ENCODE measurements at regions not wholly inside any gene's neighbourhood (a gene's known extent, or its start where the extent isn't known, plus 50 kb on each side); places are given as distances from the start of the nearest gene placed in this dataset.

DNA sequence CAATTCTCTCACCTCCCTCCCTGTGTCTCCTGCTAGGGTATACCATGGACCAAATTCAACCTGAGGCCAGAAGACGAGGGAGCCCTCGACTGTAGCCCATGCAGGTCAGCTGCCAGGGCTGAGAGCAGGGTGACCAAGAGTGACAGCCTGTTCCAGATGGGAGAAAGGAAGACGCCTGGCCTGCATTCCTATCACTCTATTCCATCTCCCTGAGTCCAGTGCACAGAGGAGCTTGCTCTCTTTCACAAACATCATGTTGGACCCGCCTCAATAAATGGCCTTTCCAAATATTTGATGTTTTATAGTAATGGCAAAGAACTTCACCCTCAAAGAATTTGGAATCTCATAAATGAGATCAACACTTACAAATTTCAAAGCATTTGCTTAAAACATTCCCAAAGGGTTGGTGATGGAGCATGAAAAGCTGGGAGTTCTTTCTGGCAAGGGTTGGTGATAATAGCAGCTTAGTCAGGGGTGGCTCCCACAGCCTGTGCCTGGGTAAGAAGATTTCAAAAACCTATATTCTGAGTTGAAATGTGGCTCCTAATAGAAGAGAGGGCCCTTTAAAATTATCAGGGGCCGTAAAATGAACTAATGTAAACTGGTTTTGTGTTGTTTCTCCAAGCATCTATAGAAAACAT is 393.1 kb downstream of the EFNA5 start:
- no peak for FAIRE-seq

GRCh38 chr5:107275333-107275732 is 395.4 kb downstream of the EFNA5 start:
- H3K79me2 ChIP-seq (ENCODE audit: insufficient read depth, low read length) = no peaks in the 10 kb centered on the region
- no peaks in the 10 kb centered on the region for H3K4me1 ChIP-seq (ENCODE audit: insufficient read depth, low read length)
- no peaks in the 10 kb centered on the region for H3K36me3 ChIP-seq (ENCODE audit: insufficient read depth, low read length)
- H3K9ac ChIP-seq (ENCODE audit: low read length) = no peak overlapping the region
- no peak overlapping the region for H3K4me3 ChIP-seq (ENCODE audit: insufficient read depth, low read depth, low read length)
- no peaks in the 10 kb centered on the region for H3K27me3 ChIP-seq (ENCODE audit: insufficient read depth, low read length)
- H4K20me1 ChIP-seq (ENCODE audit: insufficient read depth, low read length) = no peaks in the 10 kb centered on the region
- Mint-ChIP-seq H3K4me3 (ENCODE audit: unreplicated experiment) (no peak overlapping the region), H3K9me3 (ENCODE audit: unreplicated experiment) (no peaks in the 10 kb centered on the region), H3K27ac (ENCODE audit: unreplicated experiment) (no peak overlapping the region), H3K36me3 (ENCODE audit: low read depth, unreplicated experiment) (no peaks in the 10 kb centered on the region), H3K4me1 (ENCODE audit: low read depth, unreplicated experiment) (no peaks in the 10 kb centered on the region), H3K27me3 (ENCODE audit: low read depth, unreplicated experiment) (no peaks in the 10 kb centered on the region)
- DNase-seq (ENCODE audit: low read depth) = no peak
- TF ChIP-seq, protein P1, sequence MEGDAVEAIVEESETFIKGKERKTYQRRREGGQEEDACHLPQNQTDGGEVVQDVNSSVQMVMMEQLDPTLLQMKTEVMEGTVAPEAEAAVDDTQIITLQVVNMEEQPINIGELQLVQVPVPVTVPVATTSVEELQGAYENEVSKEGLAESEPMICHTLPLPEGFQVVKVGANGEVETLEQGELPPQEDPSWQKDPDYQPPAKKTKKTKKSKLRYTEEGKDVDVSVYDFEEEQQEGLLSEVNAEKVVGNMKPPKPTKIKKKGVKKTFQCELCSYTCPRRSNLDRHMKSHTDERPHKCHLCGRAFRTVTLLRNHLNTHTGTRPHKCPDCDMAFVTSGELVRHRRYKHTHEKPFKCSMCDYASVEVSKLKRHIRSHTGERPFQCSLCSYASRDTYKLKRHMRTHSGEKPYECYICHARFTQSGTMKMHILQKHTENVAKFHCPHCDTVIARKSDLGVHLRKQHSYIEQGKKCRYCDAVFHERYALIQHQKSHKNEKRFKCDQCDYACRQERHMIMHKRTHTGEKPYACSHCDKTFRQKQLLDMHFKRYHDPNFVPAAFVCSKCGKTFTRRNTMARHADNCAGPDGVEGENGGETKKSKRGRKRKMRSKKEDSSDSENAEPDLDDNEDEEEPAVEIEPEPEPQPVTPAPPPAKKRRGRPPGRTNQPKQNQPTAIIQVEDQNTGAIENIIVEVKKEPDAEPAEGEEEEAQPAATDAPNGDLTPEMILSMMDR (IDR thresholded peaks at IDR 0.05; ENCODE audit: insufficient read depth, low read depth, low read length) = no peak
- no peak for TF ChIP-seq EZH2 (IDR thresholded peaks at IDR 0.05; ENCODE audit: insufficient read depth, low read length)
- H3K4me2 ChIP-seq (ENCODE audit: low read length) = no peak overlapping the region
- no peak for FAIRE-seq
- no peak overlapping the region for H3K27ac ChIP-seq (ENCODE audit: low read depth, low read length)
- H2AFZ ChIP-seq (ENCODE audit: low read depth, low read length) = no peak overlapping the region
- H3K9me3 ChIP-seq (ENCODE audit: insufficient read depth, low read depth, low read length) = no peaks in the 10 kb centered on the region

More for the DNA sequence above, 393.1 kb downstream of the EFNA5 start:
- no peaks in the 10 kb centered on the region for H3K27me3 Mint-ChIP-seq (ENCODE audit: low read depth, unreplicated experiment)
- H3K36me3 Mint-ChIP-seq (ENCODE audit: low read depth, unreplicated experiment) = no peaks in the 10 kb centered on the region
- H3K27ac Mint-ChIP-seq (ENCODE audit: unreplicated experiment) = no peak overlapping the region
- no peaks in the 10 kb centered on the region for H4K20me1 ChIP-seq (ENCODE audit: insufficient read depth, low read length)
- no peak overlapping the region for H3K4me2 ChIP-seq (ENCODE audit: low read length)
- peaks cover 6% of the 10 kb centered on the region for H3K4me1 Mint-ChIP-seq (ENCODE audit: low read depth, unreplicated experiment)
- H3K9me3 Mint-ChIP-seq (ENCODE audit: unreplicated experiment) = no peaks in the 10 kb centered on the region
- no peaks in the 10 kb centered on the region for H3K36me3 ChIP-seq (ENCODE audit: insufficient read depth, low read length)
- H3K27ac ChIP-seq (ENCODE audit: low read depth, low read length) = no peak overlapping the region
- no peak for DNase-seq (ENCODE audit: low read depth)
- H3K9ac ChIP-seq (ENCODE audit: low read length) = no peak overlapping the region
- TF ChIP-seq, protein P1 (IDR thresholded peaks at IDR 0.05; ENCODE audit: insufficient read depth, low read depth, low read length) = no peak
- no peak for TF ChIP-seq EZH2 (IDR thresholded peaks at IDR 0.05; ENCODE audit: insufficient read depth, low read length)
- no peaks in the 10 kb centered on the region for H3K79me2 ChIP-seq (ENCODE audit: insufficient read depth, low read length)
- no peaks in the 10 kb centered on the region for H3K4me1 ChIP-seq (ENCODE audit: insufficient read depth, low read length)
- H3K9me3 ChIP-seq (ENCODE audit: insufficient read depth, low read depth, low read length) = no peaks in the 10 kb centered on the region
- H3K4me3 ChIP-seq (ENCODE audit: insufficient read depth, low read depth, low read length) = no peak overlapping the region
- H3K4me3 Mint-ChIP-seq (ENCODE audit: unreplicated experiment) = no peak overlapping the region
- no peak overlapping the region for H2AFZ ChIP-seq (ENCODE audit: low read depth, low read length)
- no peaks in the 10 kb centered on the region for H3K27me3 ChIP-seq (ENCODE audit: insufficient read depth, low read length)

- no peak overlapping the region for H2AFZ ChIP-seq (ENCODE audit: low read depth, low read length)
- H3K4me1 ChIP-seq (ENCODE audit: insufficient read depth, low read length) = no peaks in the 10 kb centered on the region
- Mint-ChIP-seq H3K36me3 (ENCODE audit: low read depth, unreplicated experiment) (no peaks in the 10 kb centered on the region), H3K9me3 (ENCODE audit: unreplicated experiment) (no peaks in the 10 kb centered on the region), H3K4me1 (ENCODE audit: low read depth, unreplicated experiment) (no peaks in the 10 kb centered on the region), H3K27ac (ENCODE audit: unreplicated experiment) (no peak overlapping the region), H3K27me3 (ENCODE audit: low read depth, unreplicated experiment) (no peaks in the 10 kb centered on the region), H3K4me3 (ENCODE audit: unreplicated experiment) (no peak overlapping the region)
- H3K9me3 ChIP-seq (ENCODE audit: insufficient read depth, low read depth, low read length) = no peaks in the 10 kb centered on the region
- no peak overlapping the region for H3K27ac ChIP-seq (ENCODE audit: low read depth, low read length)
- H4K20me1 ChIP-seq (ENCODE audit: insufficient read depth, low read length) = no peaks in the 10 kb centered on the region
- FAIRE-seq (no peak), DNase-seq (ENCODE audit: low read depth) (peak; percentile 17)
- no peaks in the 10 kb centered on the region for H3K79me2 ChIP-seq (ENCODE audit: insufficient read depth, low read length)
- TF ChIP-seq EZH2 (IDR thresholded peaks at IDR 0.05; ENCODE audit: insufficient read depth, low read length) = no peak
- TF ChIP-seq, protein P1 (IDR thresholded peaks at IDR 0.05; ENCODE audit: insufficient read depth, low read depth, low read length) = no peak
- H3K36me3 ChIP-seq (ENCODE audit: insufficient read depth, low read length) = no peaks in the 10 kb centered on the region
- no peak overlapping the region for H3K9ac ChIP-seq (ENCODE audit: low read length)
- H3K4me3 ChIP-seq (ENCODE audit: insufficient read depth, low read depth, low read length) = no peak overlapping the region
- no peaks in the 10 kb centered on the region for H3K27me3 ChIP-seq (ENCODE audit: insufficient read depth, low read length)
- H3K4me2 ChIP-seq (ENCODE audit: low read length) = no peak overlapping the region
These were observed 396.2 kb downstream of the EFNA5 start for GRCh38 chr5:107274571-107274970.

Measured in astrocyte (in vitro differentiated cells and primary cell).